GM18909 (cell line): ENCODE measurements at regions not wholly inside any gene's neighbourhood (a gene's known extent, or its start where the extent isn't known, plus 50 kb on each side); places are given as distances from the start of the nearest gene placed in this dataset.
A peak's percentile ranks its signal among the peaks of the same experiment; 100 is the strongest.

Experiments used
- ATAC-seq: cut with Tn5 transposase; IDR thresholded peaks from one replicate; pipeline ENCODE4 v1.9.1; 2021; ENCODE audit warnings: mild to moderate bottlenecking; ENCODE audit not compliant: unreplicated experiment, poor library complexity

DNA sequence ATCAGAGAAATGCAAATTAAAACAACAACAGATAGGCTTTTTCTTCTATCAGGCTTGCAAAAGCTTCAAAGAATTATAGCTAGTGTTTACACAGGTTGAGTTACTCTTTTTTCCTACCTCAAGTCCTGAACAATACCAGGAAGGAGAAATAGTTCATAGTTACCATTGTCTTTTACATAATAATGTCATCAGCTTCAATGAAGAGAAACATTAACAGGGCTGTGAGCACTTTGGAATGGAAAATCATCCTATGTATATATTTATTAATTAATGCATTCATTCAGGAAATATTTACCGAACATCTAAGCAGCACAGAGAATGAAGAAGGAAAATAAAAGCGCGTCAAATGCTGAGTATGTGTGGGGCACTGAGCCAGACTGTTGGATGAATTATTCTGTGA is 197.3 kb downstream of the ZBTB18 start:
- no peak for ATAC-seq

DNA sequence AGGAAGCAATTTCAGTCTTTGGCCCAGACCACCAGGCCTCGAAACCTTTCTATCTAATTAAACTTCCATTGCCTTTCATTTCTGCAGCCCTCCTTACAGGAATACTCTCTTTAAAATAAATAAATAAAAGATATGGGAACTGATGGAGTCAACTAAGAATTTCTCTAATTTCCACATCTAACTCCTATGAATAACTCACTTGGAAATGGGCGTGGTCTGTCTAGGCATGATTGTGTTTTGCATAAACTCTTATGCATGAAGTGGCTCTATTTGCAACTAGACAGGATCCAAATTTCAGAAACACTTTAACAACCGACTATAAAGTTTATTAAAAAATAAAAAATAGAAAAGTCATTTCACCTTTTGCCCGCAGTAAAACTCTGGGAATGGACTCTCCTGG is 199.5 kb downstream of the ADSS2 start:
- ATAC-seq = no peak

DNA sequence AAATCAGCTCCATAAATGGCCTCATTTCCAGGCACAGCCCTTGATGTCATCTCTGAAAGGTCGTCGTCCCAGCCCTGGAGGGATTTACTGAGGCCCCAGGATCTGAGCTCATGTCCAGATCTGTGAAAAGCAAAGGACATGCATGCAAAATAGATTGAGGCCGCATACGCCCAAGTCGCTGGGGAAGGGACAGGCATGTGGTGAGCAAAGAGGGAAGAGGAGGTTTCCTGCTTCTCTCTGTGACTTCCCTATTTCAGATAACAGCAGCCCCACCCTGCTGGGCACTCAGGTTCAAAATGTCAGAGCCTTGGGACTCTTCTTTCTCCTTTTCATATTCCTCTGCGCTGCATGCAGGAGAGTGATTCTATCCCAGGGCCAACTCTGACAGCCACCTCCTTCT is 197.2 kb downstream of the ADSS2 start:
- ATAC-seq = no peak

DNA sequence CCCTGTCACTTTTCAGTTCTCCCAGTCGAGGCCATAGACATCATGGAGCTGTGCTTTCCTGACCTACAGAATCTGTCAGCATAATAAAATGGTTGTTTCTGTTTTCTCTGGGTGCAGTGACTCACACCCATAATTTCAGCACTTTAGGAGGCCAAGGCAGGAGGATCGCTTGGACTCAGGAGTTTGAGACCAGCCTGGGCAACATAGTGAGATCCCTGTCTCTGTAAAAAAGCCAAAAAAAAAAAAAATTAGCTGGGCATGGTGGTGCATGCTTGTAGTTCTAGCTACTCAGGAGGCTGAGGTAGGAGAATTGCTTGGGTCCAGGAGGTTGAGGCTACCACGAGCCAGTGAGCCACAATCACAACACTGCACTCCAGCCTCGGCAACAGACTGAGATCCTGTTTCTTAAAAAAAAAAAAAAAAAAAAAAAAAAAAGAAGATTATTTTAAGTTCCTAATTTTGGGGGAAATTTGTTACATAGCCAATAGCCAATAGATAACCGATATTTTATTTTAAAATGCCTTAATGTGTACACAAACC is 196.2 kb downstream of the ADSS2 start:
- ATAC-seq = no peak

DNA sequence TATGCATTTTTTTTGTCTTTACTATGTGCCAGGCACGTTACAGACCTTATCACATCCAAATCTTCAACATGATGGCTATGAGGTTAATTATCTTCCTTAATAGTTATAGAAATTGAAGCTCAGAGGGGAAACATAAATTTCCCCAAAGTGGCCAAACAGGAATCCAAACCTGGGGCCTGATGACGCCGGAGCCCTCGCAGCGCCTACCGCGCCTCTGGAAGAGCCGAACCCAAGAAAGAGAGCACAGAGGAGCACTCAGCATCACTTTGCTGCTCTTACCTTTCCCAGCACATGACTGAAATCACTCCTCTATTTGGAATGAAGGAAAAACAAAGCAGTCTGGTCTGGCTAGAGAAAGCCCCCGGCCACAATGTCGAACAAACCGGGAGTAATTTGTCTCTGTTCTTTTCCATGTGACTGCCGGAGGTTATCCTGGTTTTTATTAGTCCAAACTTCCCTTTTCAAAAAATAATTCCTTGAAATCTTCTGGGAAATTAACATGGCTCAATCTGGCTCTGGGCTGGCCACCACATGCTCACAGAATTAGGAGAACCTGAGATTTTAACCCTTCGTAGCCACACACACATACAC is 195.5 kb downstream of the ADSS2 start:
- no peak for ATAC-seq

DNA sequence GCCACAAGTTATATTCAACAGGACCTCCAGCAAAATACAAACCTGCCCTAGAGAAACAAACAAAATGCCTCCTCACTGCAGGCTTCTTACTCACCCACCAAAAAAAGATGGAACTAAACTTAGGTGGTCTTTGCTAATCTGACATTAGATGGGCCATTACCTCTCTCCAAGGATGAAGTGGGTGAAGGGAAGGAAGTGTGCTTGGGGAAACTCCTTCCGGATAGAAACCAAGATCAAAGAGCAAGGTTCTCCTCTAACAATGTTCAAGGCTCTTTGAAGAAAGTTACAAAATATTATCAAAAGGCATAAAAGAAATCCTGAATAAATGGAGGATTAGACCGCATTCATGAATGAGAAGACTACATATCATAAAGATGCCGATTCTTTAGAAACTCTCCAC is 187.5 kb downstream of the ADSS2 start:
- ATAC-seq = no peak

DNA sequence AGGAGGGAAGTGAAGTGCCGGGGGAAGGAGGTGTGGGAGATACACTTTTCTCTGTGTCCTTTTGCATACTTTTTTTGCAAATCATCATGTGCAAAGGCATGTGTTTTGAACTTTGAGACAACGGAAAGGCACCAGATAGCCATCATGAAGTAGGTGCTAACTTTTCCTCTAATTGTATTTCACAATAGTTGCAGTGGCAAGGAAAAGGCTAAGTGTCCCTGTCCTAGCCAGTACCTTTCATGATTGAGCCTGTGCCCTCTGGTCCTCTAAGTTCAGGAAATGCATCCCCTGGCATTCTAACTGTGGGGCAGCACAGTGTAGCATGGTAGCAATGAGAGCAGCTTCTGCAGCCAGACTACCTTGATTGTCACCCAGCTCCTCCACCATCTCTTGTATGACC is 186.2 kb downstream of the ADSS2 start:
- no peak for ATAC-seq

DNA sequence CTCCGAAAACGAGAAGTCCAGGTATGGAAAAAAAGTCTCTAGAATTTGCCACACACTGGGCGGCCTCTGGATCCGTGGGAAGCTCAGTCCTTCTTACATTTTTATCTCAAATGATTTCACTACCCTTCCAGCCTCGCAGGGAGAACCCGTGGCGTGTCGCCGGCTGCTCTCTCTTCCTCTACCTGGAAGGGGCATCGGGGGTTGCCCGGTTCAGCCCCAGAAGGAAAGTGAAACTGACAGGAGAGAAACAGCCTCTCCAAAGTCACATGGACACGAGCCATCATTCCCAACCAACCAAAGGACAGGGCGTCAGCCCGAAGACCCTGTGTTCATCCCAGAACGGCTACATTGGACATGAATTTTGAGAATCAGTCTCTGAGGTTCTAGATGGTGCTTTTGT is 182.5 kb downstream of the ADSS2 start:
- ATAC-seq = no peak

DNA sequence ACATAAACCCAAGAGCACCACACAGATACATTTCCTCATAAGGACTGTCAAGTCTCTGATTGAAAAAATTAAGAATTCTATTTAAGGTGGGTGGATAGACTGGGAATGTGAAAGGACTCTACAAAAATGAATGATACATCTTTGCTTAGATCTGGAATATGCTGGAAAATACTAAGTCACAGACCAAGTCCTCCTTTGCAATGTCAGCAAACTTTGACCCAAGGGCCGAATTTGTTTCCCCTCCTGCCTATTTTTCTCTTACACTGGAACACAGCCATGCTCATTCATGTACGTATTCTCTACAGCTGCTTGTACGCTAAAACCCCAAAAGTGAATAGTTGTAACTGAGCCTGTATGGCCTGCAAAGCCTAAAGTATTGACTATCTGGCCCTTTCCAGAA is 180.7 kb downstream of the ADSS2 start:
- no peak for ATAC-seq

DNA sequence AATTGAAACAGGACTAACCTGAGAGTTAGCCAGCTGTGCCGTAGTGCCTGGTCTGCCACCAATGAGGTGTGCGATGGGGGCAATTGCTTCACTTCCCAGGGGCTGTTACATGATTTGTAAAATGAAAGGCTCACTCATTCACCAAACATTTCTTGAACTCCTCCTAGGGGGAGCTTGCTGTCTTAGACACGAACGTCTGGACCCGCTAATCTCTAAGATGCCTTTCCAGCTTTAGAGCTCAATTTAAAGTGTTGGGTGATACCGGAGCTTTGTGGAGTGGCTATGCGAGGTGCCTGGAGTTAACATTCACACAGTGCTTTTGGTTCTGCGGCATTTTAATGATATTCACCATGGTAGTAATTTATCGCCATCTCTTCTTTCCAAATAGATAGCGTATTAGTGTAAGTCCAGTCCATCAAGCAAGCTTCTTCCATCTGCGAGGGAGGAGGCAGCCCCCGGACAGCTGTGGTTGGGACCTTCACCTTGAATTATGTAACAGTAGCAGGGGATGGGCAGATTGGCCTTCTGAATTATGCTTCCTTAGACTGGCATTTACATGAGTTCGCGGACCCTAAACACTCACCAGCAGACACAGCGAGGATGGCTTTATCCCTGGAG is 179.9 kb downstream of the ADSS2 start:
- ATAC-seq = no peak

DNA sequence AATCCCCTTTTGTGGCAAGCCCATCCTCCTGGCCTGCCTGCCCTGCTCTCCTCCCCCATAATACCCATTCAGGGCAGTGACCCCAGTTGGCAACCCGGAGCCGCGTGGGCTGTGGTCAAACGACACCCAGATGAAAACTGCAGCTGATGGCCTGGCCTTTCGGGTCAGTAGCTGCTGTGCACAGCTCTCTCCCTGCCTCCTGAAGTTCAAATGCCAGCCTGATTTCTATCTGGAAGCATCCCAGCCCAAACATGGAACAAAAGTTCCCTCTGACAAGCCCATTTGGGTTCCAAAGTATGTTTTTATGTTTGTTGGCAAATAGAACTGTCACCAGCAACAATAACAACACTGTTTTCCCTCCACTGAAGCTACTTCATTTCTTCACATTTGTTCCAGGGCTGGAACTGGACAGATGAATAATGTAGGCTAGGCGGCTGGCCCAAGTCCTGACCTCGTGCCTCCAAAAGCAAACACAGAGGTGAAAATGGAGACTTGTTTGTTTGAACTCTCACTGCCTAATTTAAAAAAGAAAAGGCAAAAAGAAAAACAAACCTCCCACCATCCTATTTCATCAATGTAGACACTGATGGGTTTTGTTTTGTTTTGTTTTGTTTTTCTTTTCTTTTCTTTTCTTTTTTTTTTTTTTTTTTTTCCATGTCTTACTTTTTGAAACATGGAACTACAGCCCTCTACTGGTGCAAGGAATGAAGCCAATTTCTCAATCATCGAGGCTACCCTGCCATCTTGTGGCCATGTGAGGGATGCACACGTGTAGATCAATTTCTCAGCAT is 179.0 kb downstream of the ADSS2 start:
- ATAC-seq = peak; percentile 83

DNA sequence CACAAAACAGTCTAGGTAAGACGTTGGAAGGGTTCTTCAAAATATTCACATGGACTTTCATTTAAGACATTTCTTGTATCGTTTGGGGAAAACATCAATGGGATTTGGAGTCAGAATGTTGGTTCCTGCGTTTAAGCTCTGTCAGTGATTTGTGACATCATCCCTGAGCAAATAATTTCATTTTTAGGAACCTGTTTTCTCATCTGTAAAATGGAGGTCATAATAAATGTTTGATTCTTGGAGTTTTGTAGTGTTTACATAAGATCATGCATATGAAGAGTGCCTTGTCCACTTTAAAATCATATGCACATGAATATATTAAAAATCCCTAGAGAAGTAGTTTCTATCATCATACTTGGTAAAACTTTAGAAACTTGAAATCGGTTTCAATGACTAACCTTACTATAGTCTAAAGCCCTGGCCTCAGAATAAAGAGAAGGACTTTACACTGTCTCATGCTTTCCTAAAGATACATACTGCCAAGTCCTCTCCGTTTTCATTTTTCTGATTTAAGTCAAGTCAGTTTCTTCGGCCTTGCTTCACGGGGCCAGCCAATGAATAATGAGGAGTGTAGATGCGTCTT is 178.4 kb downstream of the ADSS2 start:
- no peak for ATAC-seq

DNA sequence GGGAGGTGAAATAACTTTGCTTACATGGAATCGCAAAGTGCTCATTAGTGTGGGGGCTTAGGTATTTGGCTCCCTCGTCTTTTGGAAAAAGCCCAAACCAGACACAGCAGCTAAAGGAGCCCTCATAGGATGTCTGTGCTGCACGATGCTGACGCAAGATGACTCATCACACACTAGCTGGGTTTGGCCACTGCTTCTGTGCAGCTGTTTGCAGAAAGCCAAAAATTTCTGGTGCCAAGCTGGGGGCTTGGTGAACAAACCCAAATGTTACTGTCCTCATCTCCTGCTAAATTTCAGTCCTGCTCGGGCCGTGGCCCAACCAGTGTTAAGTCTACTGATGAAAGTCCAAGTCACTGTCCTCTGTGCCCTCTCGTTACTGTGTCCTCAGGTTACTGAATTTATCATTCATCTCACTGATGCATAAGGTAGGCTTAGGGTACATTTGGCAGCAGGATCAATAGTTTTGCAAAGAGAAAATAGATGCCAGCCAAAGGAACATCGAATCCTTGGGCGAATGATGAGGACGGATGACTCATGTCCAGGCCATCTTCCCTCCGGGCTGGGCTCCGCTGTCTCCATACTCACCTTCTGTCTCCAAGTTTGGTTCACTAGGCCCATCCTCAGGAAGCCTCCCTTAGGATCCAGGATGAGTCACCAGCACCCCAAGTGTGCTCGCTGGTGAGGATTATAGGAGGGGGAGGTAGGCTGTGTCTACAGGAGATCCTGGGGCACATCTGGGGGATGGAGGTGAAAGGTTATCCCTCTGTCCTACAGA is 177.7 kb downstream of the ADSS2 start:
- ATAC-seq = no peak

DNA sequence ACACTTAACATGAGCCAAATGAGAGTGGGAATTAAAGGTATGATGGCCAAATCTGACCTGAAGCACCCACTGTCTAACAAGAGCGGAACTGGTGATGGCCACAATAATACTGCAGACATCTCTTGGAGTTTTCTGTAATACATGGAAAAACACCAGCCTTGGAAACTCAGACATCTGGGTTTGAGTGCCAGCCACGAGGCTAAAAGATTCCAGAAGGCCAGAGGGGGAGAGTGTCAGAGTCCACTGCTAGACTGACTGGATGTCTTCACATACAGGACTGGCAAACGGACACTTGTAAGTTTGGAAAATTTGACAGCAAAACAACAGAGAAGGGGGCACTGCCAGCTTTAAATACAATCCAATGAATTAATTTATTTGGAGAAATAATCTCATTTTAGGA is 175.1 kb downstream of the ADSS2 start:
- ATAC-seq = no peak

DNA sequence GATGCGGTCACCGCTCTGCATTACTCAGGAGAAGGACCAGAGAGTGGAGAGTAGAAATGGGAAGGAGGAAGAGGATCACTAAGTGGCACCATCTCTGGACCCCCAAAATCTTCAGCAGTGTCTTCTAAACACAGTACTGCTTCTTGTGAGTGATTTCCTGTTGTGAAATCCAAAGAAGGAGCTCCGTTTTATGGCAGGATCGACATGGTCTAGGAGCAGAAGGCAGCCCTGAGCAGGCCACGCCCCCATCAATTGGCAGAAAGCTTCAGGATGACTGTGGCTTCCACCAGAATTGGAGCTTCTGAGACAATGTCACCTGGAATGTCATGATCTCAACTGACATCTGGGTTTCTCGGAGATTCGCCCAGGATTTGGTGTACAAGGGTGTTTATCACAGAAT is 171.5 kb downstream of the ADSS2 start:
- no peak for ATAC-seq

DNA sequence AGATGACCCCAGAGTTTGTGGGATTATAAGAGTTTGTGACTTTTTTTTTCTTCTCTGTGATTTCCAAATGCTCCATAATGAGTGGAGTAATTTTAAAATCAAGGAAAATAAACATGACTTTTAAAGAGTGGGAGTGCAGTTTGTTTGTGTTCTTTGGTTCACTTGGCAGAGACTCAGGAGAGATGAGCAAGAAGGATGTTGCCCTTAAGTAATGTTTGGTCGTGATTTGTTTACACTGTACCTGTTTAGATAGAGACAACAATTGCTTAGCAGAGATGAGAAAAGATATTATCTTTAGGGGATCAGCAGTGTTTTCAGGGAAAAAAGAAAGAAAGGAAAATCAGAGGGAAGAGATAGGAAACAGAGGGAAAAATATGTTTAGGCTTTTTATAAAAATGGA is 170.8 kb downstream of the ADSS2 start:
- no peak for ATAC-seq

DNA sequence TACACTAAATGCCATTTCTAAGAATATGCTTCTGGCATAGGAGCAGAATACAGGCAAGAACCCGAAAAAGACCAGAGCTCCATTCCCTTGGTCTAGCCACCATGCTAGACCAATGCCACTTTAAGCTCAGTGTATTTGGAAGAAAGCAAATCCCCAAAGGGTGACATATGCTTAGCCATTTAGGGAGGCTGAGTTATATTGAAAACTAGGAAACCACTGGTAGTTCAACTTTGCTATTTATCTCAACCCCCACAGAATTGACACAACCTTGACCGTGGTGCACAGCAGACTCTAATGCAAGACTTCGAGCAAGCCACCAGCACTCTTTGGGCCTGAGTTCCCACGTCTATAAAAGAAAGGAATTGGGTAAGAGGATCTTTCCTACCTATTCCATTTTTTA is 167.9 kb downstream of the ADSS2 start:
- no peak for ATAC-seq

DNA sequence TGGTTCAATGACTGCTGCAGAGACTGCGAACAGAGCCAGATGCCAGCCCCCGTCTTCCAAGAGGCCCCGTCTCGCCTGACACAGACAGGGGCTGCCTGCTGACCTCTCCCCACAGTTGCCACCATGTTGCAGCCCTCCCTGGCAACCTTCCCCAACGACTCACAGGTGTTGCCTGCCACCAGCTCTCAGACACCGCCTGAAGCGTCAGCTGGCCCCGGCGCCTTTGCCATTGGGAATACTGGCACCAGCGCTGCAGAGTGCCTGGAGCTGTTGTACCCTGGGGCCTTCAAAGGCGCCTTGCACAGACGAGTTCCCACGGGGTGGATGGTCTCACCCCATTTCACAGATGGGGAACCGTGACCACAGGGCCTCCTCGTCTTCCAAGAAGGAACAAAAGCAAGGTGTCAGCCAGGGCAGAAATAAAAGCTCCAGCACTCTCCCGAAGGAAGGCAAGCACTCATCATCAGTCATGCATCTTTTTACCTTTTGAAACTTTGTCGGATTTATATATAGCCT is 167.0 kb downstream of the ADSS2 start:
- no peak for ATAC-seq

DNA sequence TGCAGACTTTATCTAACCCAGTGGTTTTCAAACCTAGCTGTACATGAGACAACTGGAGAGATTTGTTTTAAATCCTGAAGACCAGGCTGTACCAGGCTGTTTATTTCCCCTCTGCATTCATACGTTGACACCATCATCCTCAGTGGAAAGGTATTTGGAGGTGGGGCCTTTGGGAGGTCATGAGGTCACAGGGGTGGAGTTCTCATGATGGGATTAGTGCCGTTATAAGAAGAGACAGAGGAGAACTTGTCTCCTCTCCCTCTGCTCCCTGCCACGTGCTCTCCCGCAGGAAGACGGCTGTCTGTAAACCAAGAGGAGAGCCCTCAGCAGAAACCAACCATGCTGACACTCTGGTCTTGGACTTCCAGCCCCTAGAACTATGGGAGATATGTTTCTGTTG is 165.4 kb downstream of the ADSS2 start:
- no peak for ATAC-seq

DNA sequence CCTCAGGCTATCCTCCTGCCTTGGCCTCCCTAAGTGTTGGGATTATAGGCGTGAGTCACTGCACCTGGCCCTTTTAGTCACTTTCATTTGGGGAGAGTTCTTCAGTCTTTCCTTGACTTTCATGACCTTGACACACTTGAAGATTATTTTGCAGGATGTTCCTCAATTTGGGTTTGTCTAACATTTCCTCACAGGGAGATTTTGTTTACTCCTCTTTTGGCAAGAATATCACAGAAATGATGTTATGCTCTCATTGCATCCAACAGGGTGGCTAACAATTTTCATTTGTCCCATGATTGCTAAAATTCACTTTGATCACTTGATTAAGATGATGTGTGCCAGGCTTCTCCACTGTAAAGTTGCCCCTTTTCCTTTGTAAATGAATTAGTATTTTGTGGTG is 164.0 kb downstream of the ADSS2 start:
- ATAC-seq = no peak
